SU-DHL-6 (cell line): ENCODE measurements at regions not wholly inside any gene's neighbourhood (a gene's known extent, or its start where the extent isn't known, plus 50 kb on each side); places are given as distances from the start of the nearest gene placed in this dataset.

Experiments used
- H2AFZ ChIP-seq: fragments of 200-600 bp; sonication (generic); 2 replicates; pipeline ENCODE4 v1.6.1; 2014; ENCODE audit warnings: low read depth, mild to moderate bottlenecking, moderate library complexity, mixed read lengths, antibody characterized with exemption, low read length; ENCODE audit not compliant: severe bottlenecking
- H3F3A ChIP-seq: fragments of 200-600 bp; shearing (Covaris generic); 2 replicates; pipeline ENCODE4 v1.6.0; 2016; ENCODE audit warnings: antibody characterized with exemption, mild to moderate bottlenecking; ENCODE audit not compliant: insufficient read depth
- H3K27ac ChIP-seq: fragments of 200-600 bp; sonication (generic); 2 replicates; pipeline ENCODE4 v1.5.1; 2016; ENCODE audit warnings: low read depth, mild to moderate bottlenecking, low read length, moderate library complexity, mixed read lengths
- H3K27me3 ChIP-seq: fragments of 200-600 bp; sonication (generic), shearing (Covaris generic); 2 replicates; pipeline ENCODE4 v1.6.0; 2014; ENCODE audit warnings: mild to moderate bottlenecking, low read length
- H3K36me3 ChIP-seq: fragments of 200-600 bp; sonication (generic); 2 replicates; pipeline ENCODE4 v1.6.1; 2014; ENCODE audit warnings: mild to moderate bottlenecking, low read length, mixed read lengths
- H3K4me2 ChIP-seq: fragments of 300-600, 200-600 bp; shearing (Covaris generic), sonication (generic); 2 replicates; pipeline ENCODE4 v1.6.0; 2014; ENCODE audit warnings: low read length, low read depth, mild to moderate bottlenecking; ENCODE audit not compliant: poor library complexity, severe bottlenecking
- H3K4me3 ChIP-seq: fragments of 200-600 bp; sonication (generic); 2 replicates; pipeline ENCODE4 v1.5.1; 2014; ENCODE audit warnings: antibody characterized with exemption, low read length, mild to moderate bottlenecking, mixed read lengths; ENCODE audit not compliant: insufficient read depth, poor library complexity, severe bottlenecking
- H3K79me2 ChIP-seq: fragments of 200-600 bp; sonication (generic); 2 replicates; pipeline ENCODE4 v1.6.1; 2014; ENCODE audit warnings: mild to moderate bottlenecking, low read length, moderate library complexity; ENCODE audit not compliant: insufficient read depth
- H3K9ac ChIP-seq: fragments of 200-600 bp; sonication (generic); 2 replicates; pipeline ENCODE4 v1.7.0; 2014; ENCODE audit warnings: mild to moderate bottlenecking, low read length
- H3K9me2 ChIP-seq: fragments of 200-600 bp; sonication (generic); replicated peaks from 2 replicates; pipeline ENCODE4 v1.6.1; 2014; ENCODE audit warnings: low read length; ENCODE audit not compliant: insufficient read depth
- H3K9me3 ChIP-seq: fragments of 200-600 bp; sonication (generic); 2 replicates; pipeline ENCODE4 v1.6.1; 2014; ENCODE audit warnings: low read length, mixed read lengths; ENCODE audit not compliant: insufficient read depth
- H4K20me1 ChIP-seq: fragments of 200-600 bp; sonication (generic); 2 replicates; pipeline ENCODE4 v1.6.1; 2014; ENCODE audit warnings: low read depth, mild to moderate bottlenecking, antibody characterized with exemption, low read length, moderate library complexity, mixed read lengths
- EZH2phosphoT487 ChIP-seq: fragments of 200-600 bp; sonication (generic), shearing (Covaris generic); conservative IDR thresholded peaks from 2 replicates; pipeline ENCODE4 v1.6.1; 2018; ENCODE audit warnings: mild to moderate bottlenecking, antibody characterized with exemption, low read length, moderate library complexity, mixed read lengths
- TF ChIP-seq, protein P1 (sequence below): fragments of 200-600 bp; sonication (generic); IDR thresholded peaks from one replicate; pipeline ENCODE4 v1.5.1; 2017; ENCODE audit warnings: antibody characterized with exemption, mild to moderate bottlenecking, low read length, moderate library complexity; ENCODE audit not compliant: insufficient read depth, poor library complexity, severe bottlenecking

DNA sequence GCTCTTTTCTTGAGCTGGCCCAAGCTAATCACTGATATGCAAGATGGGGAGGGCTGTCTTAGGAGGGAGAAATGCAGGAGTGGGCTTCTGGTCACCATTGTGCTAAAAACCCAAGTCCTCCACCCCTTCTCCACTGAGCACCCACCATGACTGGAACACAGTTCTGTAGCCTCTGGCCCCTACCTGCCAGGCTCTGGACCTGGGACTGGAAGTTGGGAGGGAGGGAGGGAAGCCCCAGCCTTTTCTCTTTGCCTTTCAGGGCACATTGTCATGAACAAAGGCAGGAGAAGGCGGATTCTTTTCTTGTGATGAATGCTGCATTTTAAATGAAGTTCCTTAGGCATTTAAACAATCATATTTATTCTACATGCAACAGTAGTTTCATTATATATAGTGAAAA is 559.1 kb upstream of the TRPC7 start:
- H3K27ac ChIP-seq, result no peak overlapping the region
- TF ChIP-seq, protein P1, sequence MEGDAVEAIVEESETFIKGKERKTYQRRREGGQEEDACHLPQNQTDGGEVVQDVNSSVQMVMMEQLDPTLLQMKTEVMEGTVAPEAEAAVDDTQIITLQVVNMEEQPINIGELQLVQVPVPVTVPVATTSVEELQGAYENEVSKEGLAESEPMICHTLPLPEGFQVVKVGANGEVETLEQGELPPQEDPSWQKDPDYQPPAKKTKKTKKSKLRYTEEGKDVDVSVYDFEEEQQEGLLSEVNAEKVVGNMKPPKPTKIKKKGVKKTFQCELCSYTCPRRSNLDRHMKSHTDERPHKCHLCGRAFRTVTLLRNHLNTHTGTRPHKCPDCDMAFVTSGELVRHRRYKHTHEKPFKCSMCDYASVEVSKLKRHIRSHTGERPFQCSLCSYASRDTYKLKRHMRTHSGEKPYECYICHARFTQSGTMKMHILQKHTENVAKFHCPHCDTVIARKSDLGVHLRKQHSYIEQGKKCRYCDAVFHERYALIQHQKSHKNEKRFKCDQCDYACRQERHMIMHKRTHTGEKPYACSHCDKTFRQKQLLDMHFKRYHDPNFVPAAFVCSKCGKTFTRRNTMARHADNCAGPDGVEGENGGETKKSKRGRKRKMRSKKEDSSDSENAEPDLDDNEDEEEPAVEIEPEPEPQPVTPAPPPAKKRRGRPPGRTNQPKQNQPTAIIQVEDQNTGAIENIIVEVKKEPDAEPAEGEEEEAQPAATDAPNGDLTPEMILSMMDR, result no peak
- no peak for TF ChIP-seq EZH2phosphoT487

DNA sequence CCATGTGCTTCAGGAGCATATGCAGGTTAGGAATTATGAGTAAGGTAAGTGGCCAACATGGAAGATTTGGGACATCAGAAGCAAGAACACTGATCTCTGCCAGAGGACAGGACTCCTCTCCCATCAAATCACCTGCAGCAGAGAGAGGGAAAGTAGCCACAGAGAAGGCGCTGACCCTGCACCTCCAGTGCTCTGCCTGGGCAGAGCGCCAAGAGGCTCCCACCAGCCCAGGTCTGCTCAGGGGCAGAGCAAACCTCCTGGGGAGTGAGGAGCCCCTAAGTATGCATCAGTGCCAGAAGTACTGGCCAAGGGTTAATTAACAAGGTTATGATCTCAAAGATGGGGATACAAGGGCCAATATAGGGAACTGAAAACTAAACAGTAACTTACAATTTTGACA is 545.3 kb upstream of the TRPC7 start:
- H2AFZ ChIP-seq, result no peak overlapping the region
- H3K9ac ChIP-seq, result no peak overlapping the region
- no peaks in the 10 kb centered on the region for H3K36me3 ChIP-seq
- no peaks in the 10 kb centered on the region for H3K9me3 ChIP-seq
- no peaks in the 10 kb centered on the region for H3K79me2 ChIP-seq
- no peak overlapping the region for H3K4me3 ChIP-seq
- no peaks in the 10 kb centered on the region for H3K9me2 ChIP-seq
- TF ChIP-seq, protein P1, result no peak
- no peak for TF ChIP-seq EZH2phosphoT487
- H3K27me3 ChIP-seq, result no peaks in the 10 kb centered on the region
- no peak overlapping the region for H3K27ac ChIP-seq
- no peaks in the 10 kb centered on the region for H3F3A ChIP-seq
- H4K20me1 ChIP-seq, result no peaks in the 10 kb centered on the region
- H3K4me2 ChIP-seq, result no peak overlapping the region

More for the DNA sequence above, 559.1 kb upstream of the TRPC7 start:
- Histone ChIP-seq H3K36me3 (no peaks in the 10 kb centered on the region), H3F3A (no peaks in the 10 kb centered on the region), H3K27me3 (no peaks in the 10 kb centered on the region), H4K20me1 (no peaks in the 10 kb centered on the region), H3K9ac (no peak overlapping the region), H3K4me3 (no peak overlapping the region), H2AFZ (no peak overlapping the region), H3K9me2 (no peaks in the 10 kb centered on the region), H3K9me3 (no peaks in the 10 kb centered on the region), H3K4me2 (no peak overlapping the region), H3K79me2 (no peaks in the 10 kb centered on the region)

DNA sequence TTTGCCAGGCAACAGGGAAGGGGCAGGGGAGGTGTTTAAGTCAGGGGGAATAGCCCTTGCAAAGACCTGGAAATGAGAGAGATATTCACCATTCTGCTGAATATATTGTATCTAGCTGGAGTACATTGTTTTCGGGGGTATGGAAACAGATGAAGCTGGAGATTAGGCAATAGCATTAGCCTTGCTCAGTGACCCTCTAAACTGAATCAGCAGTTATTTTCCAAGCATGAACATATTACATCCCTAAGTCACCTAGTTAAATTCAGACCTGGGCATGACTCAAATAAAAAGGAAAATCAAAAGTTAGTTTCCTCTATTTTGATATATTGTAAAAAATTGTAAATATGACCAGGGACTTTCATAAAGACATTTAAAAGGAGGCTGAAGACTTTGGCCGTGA is 544.6 kb upstream of the TRPC7 start:
- Histone ChIP-seq H3K9ac (no peak overlapping the region), H3K9me3 (no peaks in the 10 kb centered on the region), H3K4me3 (no peak overlapping the region), H3K4me2 (no peak overlapping the region), H3K9me2 (no peaks in the 10 kb centered on the region), H3K27me3 (no peaks in the 10 kb centered on the region), H3K36me3 (no peaks in the 10 kb centered on the region), H4K20me1 (no peaks in the 10 kb centered on the region), H3K27ac (no peak overlapping the region), H3F3A (no peaks in the 10 kb centered on the region), H2AFZ (no peak overlapping the region), H3K79me2 (no peaks in the 10 kb centered on the region)
- TF ChIP-seq, protein P1, result no peak
- no peak for TF ChIP-seq EZH2phosphoT487
